Endothelial cell of umbilical vein (primary cell): ENCODE measurements at regions not wholly inside any gene's neighbourhood (a gene's known extent, or its start where the extent isn't known, plus 50 kb on each side); places are given as distances from the start of the nearest gene placed in this dataset.

Experiments
- BruUV-seq: library from RNA; stranded (reverse); fragments of 400-500 nt; replicated peaks from 2 replicates; lab custom pipeline; 2021; lab: Mats Ljungman, UMichigan
- CTCF ChIA-PET: fragments of 300-600, 350-600 bp; sonication (Branson Sonifier 250); formaldehyde crosslinking; loops from one replicate; lab custom pipeline; 2021; ENCODE audit warnings: antibody characterized with exemption, inconsistent platforms; lab: Charles Lee
- POLR2A ChIA-PET: fragments of 300-600, 350-600 bp; sonication (Branson Sonifier 250); formaldehyde crosslinking; loops from one replicate; lab custom pipeline; 2021; ENCODE audit warnings: antibody characterized with exemption, inconsistent platforms; lab: Charles Lee
- DNase-seq: peaks from one replicate; pipeline ENCODE4 v3.0.0-alpha.2; 2011; ENCODE audit warnings: low read depth, low spot score
- FAIRE-seq: peaks from 2 replicates; lab custom pipeline; 2011; peaks lifted over from hg19 to GRCh38; lab: Jason Lieb, UNC
- H2AFZ ChIP-seq: 2 replicates; pipeline ENCODE4 v1.6.0; 2012; ENCODE audit warnings: low read depth, low read length, control low read depth, inconsistent platforms
- H3K27ac ChIP-seq: 2 replicates; pipeline ENCODE4 v1.5.1; 2011; ENCODE audit warnings: low read depth, mild to moderate bottlenecking, control low read depth, low read length, moderate library complexity; ENCODE audit not compliant: insufficient read depth
- H3K27me3 ChIP-seq, 2 experiments: 2 replicates each; pipeline versions ENCODE4 v1.6.0 to v1.6.1; 2011; ENCODE audit warnings: low read length in 2 of 2, mixed read lengths in 1 of 2; ENCODE audit not compliant: control insufficient read depth in 2 of 2, insufficient read depth in 2 of 2
- H3K36me3 ChIP-seq, 2 experiments: 2 replicates in 1 of 2; 3 replicates in 1 of 2; pipeline ENCODE4 v1.5.1; 2011; ENCODE audit warnings: low read length in 2 of 2, mild to moderate bottlenecking in 1 of 2, moderate library complexity in 1 of 2; ENCODE audit not compliant: control insufficient read depth in 2 of 2, insufficient read depth in 2 of 2; ENCODE audit errors: extremely low read depth in 1 of 2
- H3K4me1 ChIP-seq: 3 replicates; pipeline ENCODE4 v1.5.1; 2011; ENCODE audit warnings: mild to moderate bottlenecking, low read length; ENCODE audit not compliant: control insufficient read depth, insufficient read depth; ENCODE audit errors: extremely low read depth
- H3K4me2 ChIP-seq: 2 replicates; pipeline ENCODE4 v1.6.1; 2011; ENCODE audit warnings: low read length, control low read depth, mixed read lengths; ENCODE audit not compliant: insufficient read depth
- H3K4me3 ChIP-seq, 3 experiments: fragments of 200-600 bp in 1 of 3; sonication (generic), shearing (Covaris generic) in 1 of 3; replicated peaks in 1 of 3; 2 replicates each; pipeline ENCODE4 v1.5.1; 2011 to 2016; ENCODE audit warnings: control low read depth in 3 of 3, low read length in 3 of 3, mild to moderate bottlenecking in 2 of 3, inconsistent platforms in 1 of 3, low read depth in 1 of 3, moderate library complexity in 1 of 3; ENCODE audit not compliant: insufficient read depth in 1 of 3
- H3K79me2 ChIP-seq: 2 replicates; pipeline ENCODE4 v1.6.0; 2012; ENCODE audit warnings: low read length, inconsistent platforms; ENCODE audit not compliant: control insufficient read depth, insufficient read depth
- H3K9ac ChIP-seq: replicated peaks from 2 replicates; pipeline ENCODE3; 2011; ENCODE audit warnings: low read length, control low read depth; ENCODE audit not compliant: insufficient read depth; ENCODE audit errors: extremely low read depth
- H3K9me1 ChIP-seq: replicated peaks from 3 replicates; pipeline ENCODE4 v1.6.0; 2011; ENCODE audit warnings: mild to moderate bottlenecking, low read length; ENCODE audit not compliant: control insufficient read depth, insufficient read depth; ENCODE audit errors: extremely low read depth
- H3K9me3 ChIP-seq: replicated peaks from 2 replicates; pipeline ENCODE4 v1.5.1; 2012; ENCODE audit warnings: low read length, inconsistent platforms; ENCODE audit not compliant: control insufficient read depth, insufficient read depth
- H4K20me1 ChIP-seq: replicated peaks from 2 replicates; pipeline ENCODE3; 2011; ENCODE audit warnings: mild to moderate bottlenecking, low read length; ENCODE audit not compliant: control insufficient read depth, insufficient read depth; ENCODE audit errors: extremely low read depth
- CTCF ChIP-seq, 2 donors: IDR thresholded peaks; 1 replicate in 1 of 2; 2 replicates in 1 of 2; pipeline ENCODE4 v1.5.1; 2011; ENCODE audit warnings: low read length in 2 of 2, mild to moderate bottlenecking in 2 of 2, moderate library complexity in 2 of 2, control low read depth in 1 of 2, inconsistent platforms in 1 of 2, low read depth in 1 of 2; ENCODE audit not compliant: insufficient read depth in 1 of 2; ENCODE audit errors: extremely low read depth in 1 of 2
- EZH2 ChIP-seq: IDR thresholded peaks from 2 replicates; pipeline ENCODE4 v1.6.1; 2012; ENCODE audit warnings: borderline replicate concordance, low read depth, mild to moderate bottlenecking, moderate library complexity, low read length, inconsistent platforms; ENCODE audit not compliant: severe bottlenecking
- FOS ChIP-seq: IDR thresholded peaks from 2 replicates; pipeline ENCODE4 v1.6.1; 2011; ENCODE audit warnings: mild to moderate bottlenecking, low read length, moderate library complexity, borderline replicate concordance; ENCODE audit not compliant: insufficient read depth
- GATA2 ChIP-seq: IDR thresholded peaks from 2 replicates; pipeline ENCODE4 v1.7.0; 2011; ENCODE audit warnings: low read depth, mild to moderate bottlenecking, moderate library complexity, mixed read lengths, low read length; ENCODE audit not compliant: insufficient read length, insufficient read depth
- JUN ChIP-seq: IDR thresholded peaks from 2 replicates; pipeline ENCODE4 v1.6.1; 2011; ENCODE audit warnings: borderline replicate concordance, low read depth; ENCODE audit not compliant: insufficient read length, insufficient read depth
- MAX ChIP-seq: IDR thresholded peaks from 2 replicates; pipeline ENCODE4 v1.6.1; 2011; ENCODE audit not compliant: insufficient read depth, insufficient read length
- MYC ChIP-seq: IDR thresholded peaks from one replicate; pipeline ENCODE4 v1.6.1; 2011; ENCODE audit warnings: mild to moderate bottlenecking, low read depth, low read length
- POLR2A ChIP-seq: IDR thresholded peaks from 2 replicates; pipeline ENCODE4 v1.6.1; 2012; ENCODE audit warnings: low read depth, mild to moderate bottlenecking, control low read depth, low read length
- POLR2AphosphoS5 ChIP-seq: IDR thresholded peaks from 2 replicates; pipeline ENCODE4 v1.6.1; 2012; ENCODE audit warnings: low read depth, mild to moderate bottlenecking, control low read depth, low read length, moderate library complexity; ENCODE audit not compliant: insufficient read depth
- dilution Hi-C: fragments of 300-500 bp; cut with MboI; formaldehyde crosslinking; loops from one replicate; pipeline ENCODE4 v1.15.0; 2019; ENCODE audit warnings: low sequenced_read_pairs; ENCODE audit not compliant: extremely low pct_ligation_motif_present
- intact Hi-C: fragments of 100-400 bp; cut with micrococcal nuclease; formaldehyde crosslinking; loops from one replicate; pipeline ENCODE4 v1.10.0; 2022

GRCh38 chr15:87209891-87210689 is 1046.4 kb downstream of the NTRK3 start:
- intact Hi-C loops, result no loop called here
- no peak for FAIRE-seq
- dilution Hi-C loops, result no loop called here

GRCh38 chr15:87207990-87208580 is 1048.5 kb downstream of the NTRK3 start:
- FAIRE-seq (no peak), DNase-seq (no peak)
- ChIA-PET CTCF (no interaction called here), POLR2A (no interaction called here)
- Histone ChIP-seq H2AFZ (no peak overlapping the region), H3K27ac (no peak overlapping the region), H3K36me3 (no peaks in the 10 kb centered on the region), H3K79me2 (no peaks in the 10 kb centered on the region), H3K4me1 (no peaks in the 10 kb centered on the region), H3K4me3 (no peak overlapping the region), H3K9me3 (peaks cover 4% of the 10 kb centered on the region), H3K27me3 (no peaks in the 10 kb centered on the region), H3K9ac (no peak overlapping the region), H3K9me1 (no peaks in the 10 kb centered on the region), H3K4me2 (no peak overlapping the region), H4K20me1 (no peaks in the 10 kb centered on the region)
- TF ChIP-seq POLR2A (no peak), POLR2AphosphoS5 (no peak), CTCF (IDR thresholded peaks at IDR 0.05; ENCODE audit: extremely low read depth in 1 of 2, insufficient read depth in 1 of 2, low read depth in 1 of 2, low read length in 2 of 2) (no peak), MAX (no peak), JUN (no peak), FOS (no peak), EZH2 (no peak), MYC (no peak), GATA2 (no peak)
- intact Hi-C loops (no loop called here), dilution Hi-C loops (no loop called here)
- no TSS peak for BruUV-seq

More at GRCh38 chr15:87209891-87210689, 1046.4 kb downstream of the NTRK3 start:
- Histone ChIP-seq H4K20me1 (no peaks in the 10 kb centered on the region), H3K4me2 (no peak overlapping the region), H3K9me3 (peaks cover 4% of the 10 kb centered on the region), H3K4me3 (no peak overlapping the region), H3K9ac (no peak overlapping the region), H2AFZ (no peak overlapping the region), H3K79me2 (no peaks in the 10 kb centered on the region), H3K36me3 (no peaks in the 10 kb centered on the region), H3K4me1 (no peaks in the 10 kb centered on the region), H3K27me3 (no peaks in the 10 kb centered on the region), H3K27ac (no peak overlapping the region), H3K9me1 (no peaks in the 10 kb centered on the region)
- ChIA-PET POLR2A (no interaction called here), CTCF (interaction anchor here (0.6 kb wide), 1 partner anchor 347 kb away, joined by 3 read pairs; no protein-coding TSS in a partner anchor)
- TF ChIP-seq JUN (no peak), FOS (no peak), MYC (no peak), POLR2A (no peak)
- no TSS peak for BruUV-seq
- no peak for DNase-seq
